HG02884 (cell line): ENCODE measurements at regions not wholly inside any gene's neighbourhood (a gene's known extent, or its start where the extent isn't known, plus 50 kb on each side); places are given as distances from the start of the nearest gene placed in this dataset.

Experiments used
- ATAC-seq: cut with Tn5 transposase; IDR thresholded peaks from one replicate; pipeline ENCODE4 v1.9.1; 2021; ENCODE audit warnings: mild to moderate bottlenecking, moderate library complexity; ENCODE audit not compliant: unreplicated experiment

DNA sequence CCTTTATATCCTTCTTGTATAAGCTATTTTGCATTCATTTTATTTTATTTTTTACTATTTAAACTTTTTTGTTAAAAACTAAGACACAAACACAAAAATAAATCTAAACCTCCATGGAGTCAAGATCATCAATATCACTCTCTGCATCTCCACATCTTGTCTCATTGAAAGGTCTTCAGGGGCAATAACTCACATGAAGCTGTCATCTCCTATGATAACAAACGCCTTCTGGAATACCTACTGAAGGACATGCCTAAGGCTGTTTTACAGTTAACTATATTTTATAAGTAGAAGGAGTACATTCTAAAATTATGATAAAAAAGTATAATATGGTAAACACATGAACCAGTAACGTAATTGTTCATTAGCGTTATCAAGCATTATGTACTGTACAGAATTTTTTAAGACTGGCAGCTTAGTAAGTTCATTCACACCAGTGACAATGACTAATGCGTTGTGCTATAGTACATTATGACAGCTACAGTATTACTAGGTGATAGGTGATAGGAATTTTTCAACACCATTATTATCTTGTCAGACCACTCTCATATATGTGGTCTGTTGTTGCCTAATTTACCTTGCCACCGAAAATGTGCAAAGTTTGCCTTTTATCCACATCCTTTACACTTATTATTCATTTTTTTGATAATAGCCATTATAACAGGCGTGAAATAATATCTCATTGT is 390.7 kb upstream of the SLITRK1 start:
- ATAC-seq, result no peak

DNA sequence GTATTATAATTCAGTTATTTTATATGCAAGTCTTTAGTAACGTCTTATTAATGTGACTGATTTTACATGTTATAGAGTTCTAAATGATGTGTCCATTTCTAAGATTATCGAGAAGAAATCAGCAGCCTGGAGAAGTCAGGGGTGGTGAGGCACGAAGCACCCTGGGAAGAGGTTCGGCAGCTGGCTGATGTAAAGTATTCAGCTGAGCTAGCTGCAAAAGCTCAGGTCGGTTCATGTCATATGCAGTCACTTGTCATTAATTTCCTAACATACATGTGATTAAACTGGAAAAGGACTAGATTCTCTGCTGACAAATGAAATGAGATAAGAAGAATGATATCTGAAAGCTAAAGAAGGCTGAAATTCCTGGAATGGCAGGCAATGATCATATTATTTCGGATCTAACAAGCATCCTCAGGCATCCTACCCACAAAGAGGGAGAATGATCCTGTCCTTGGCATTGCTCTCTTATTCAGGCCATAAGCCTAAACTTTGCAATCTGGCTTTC is 383.0 kb upstream of the SLITRK1 start:
- no peak for ATAC-seq

DNA sequence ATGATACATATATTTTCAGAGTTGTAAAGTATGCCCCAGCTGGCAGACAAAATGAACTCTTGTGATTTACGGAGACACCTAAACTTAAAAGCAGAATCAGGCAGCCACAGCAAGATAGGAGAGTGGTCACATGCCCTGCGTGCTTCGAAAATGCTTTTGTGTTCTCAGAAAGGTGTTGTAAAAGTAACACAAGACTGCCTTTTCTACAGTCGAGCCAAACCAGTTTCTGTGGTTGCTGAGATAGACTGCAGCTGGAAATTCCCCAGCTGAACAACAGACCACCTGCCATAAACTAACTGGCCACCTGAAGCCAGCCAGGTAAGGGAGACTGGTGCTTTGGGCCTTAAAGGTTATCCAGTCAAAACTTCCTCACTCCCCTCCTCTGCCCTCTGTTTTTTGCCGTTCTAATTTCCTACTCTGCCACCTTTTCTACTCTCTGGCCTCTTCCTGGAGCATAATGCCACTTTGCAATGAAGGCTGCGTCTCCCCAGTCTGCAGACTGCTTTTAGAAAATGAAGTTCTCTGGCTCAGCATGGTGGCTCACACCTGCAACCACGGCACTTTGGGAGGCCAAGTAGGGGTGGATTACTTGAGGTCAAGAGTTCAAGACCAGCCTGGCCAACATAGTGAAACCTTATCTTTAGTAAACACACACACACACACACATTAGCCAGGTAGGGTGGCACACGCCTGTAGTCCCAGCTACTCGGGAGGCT is 381.2 kb upstream of the SLITRK1 start:
- no peak for ATAC-seq

GRCh38 chr13:84255226-84255797 is 373.0 kb upstream of the SLITRK1 start:
- no peak for ATAC-seq

DNA sequence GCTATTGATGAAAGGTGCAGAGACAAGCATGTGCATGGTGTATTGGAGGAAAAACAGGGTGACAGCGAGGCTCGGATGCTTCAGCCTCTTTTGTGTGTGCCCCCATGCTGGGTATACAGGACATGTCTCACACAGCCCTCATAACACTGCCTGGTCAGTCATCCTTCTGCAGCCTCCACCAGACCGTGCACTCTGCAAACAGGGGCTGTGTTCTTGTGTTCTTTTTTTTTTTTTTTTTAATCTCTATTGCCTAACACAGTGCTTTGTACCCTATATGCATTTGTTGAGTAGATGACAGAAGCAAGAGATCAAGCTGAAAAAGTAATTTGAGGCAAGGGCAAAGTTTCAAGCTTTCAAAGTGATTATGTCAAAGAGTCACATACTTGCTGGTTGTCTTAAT is 367.2 kb upstream of the SLITRK1 start:
- ATAC-seq, result no peak

DNA sequence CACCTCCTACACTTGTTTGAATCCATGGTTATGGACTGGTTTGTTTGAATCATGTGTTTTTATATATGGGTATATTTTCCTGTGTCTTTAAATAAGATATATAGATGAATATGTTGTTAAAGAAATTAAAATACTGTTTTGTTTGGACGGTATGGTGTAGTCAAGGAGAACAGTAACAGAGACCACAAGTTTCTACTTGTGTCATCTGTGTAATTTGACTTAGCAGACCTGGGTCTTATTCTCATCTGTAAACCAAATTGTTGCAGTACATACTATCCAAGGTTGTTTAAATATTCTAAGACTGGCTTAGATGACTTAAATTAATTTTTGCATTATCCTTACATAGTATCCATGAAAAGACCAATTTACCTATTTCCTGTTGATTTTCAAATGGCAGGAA is 361.1 kb upstream of the SLITRK1 start:
- ATAC-seq, result no peak

- ATAC-seq, result no peak
Observed at GRCh38 chr13:84239032-84239431, 356.8 kb upstream of the SLITRK1 start.

GRCh38 chr13:84238381-84238780 is 356.1 kb upstream of the SLITRK1 start:
- no peak for ATAC-seq

GRCh38 chr13:84237143-84237542 is 354.9 kb upstream of the SLITRK1 start:
- ATAC-seq, result no peak

DNA sequence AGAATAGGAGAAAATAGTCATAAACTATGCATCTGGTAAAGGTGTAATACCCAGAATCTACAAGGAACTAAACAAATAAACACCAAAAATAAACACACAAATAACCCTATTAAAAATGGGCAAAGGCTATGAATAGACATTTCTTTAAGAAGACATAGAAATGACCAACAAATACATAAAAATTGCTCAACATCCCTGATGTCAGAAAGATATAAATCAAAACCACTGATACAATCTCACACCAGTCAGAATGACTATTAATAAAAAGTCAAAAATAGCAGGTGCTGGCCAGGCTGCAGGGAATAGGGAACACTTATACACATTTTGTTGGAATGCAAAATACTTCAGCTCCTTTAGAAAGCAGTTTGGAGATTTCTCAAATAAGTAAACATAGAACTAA is 352.1 kb upstream of the SLITRK1 start:
- no peak for ATAC-seq

DNA sequence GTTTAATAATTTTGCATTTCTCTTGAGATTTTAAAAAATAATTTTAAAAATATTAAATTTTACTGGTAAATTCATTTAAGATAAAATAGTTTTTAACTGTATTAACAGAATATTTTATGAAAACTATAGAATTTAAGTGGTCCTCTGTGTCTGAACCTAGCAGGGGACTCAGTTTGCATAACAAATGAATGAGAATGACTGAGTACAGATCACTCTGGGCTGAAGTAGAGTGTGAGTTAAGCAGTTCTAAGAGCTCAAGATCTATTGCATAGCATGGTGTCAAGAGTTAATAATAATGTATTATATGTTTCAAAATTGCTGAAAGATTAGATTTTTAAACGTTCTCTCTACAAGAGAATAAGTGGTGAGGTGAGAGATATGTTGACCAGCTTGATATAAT is 348.3 kb upstream of the SLITRK1 start:
- ATAC-seq, result no peak

- no peak for ATAC-seq
Observed at GRCh38 chr13:84211048-84211447, 328.8 kb upstream of the SLITRK1 start.

DNA sequence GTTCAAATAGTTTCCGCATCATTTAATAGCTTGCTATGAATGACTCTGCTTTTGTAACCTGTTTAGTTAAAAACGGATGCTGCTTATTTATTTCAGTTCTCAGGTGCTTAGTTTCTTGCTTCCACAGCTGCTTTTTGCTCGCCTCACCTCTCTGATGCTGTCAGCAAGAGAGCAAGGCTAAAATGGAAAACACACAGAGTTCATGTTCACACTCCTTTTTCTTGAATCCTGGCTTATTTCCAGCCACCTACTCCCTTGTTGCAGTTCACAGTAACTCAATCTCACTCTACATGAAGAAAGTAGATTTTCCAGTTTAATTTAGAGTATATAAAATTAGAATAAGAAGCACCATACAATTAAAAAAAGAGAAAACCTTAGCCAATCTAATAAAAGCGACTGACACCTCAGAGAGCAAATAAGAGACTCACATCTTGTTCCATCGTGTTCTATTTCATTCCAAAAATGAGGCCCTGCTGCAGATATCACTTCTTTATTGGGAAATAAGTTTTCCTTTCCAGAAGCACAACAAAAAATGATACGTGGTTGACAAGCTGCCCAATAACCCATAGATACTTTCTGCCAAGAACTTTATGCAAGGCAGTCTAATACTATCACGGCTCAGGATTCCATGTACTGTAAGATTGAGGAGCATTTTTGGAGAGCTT is 326.1 kb upstream of the SLITRK1 start:
- ATAC-seq, result no peak

DNA sequence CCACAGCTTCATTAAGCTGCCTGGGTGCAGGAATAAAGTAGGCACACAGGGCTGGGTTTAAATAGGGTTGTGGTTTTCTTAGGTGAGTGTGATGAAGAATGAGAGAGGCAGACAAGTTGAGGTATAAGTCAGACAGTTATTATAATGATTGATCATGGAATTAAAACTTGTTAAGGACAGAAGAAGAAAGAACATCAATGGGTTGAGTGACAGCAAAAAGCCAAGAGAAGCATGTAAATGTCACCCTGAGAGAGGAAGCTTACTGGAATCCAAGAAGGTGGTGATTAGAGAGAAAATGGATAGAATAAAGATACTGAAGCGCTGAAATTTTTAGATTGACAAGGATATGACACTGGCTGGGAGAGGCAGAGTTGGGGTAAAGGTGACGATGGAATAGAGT is 325.2 kb upstream of the SLITRK1 start:
- no peak for ATAC-seq

GRCh38 chr13:84200971-84201370 is 318.7 kb upstream of the SLITRK1 start:
- no peak for ATAC-seq

- no peak for ATAC-seq
Observed at GRCh38 chr13:84192125-84192524, 309.9 kb upstream of the SLITRK1 start.

- no peak for ATAC-seq
Observed at GRCh38 chr13:84191139-84191538, 308.9 kb upstream of the SLITRK1 start.

DNA sequence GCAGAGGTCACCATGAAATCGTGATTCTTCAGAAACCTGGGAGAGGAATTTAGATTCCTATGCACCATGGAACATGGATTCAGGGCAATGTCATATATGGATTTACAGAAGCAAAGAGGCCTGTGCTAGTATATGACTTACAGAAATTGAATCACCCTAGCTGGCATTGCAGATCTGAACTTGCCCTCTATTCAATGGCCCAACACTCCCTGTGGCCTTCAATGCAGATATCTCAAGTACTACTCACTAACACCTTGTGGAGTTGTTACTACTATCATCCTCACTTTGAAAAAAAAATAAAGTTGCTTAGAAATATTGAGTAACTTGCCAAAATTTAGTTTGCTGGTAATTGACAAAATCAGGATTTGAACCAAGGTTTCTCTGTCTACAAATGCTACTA is 305.4 kb upstream of the SLITRK1 start:
- no peak for ATAC-seq

DNA sequence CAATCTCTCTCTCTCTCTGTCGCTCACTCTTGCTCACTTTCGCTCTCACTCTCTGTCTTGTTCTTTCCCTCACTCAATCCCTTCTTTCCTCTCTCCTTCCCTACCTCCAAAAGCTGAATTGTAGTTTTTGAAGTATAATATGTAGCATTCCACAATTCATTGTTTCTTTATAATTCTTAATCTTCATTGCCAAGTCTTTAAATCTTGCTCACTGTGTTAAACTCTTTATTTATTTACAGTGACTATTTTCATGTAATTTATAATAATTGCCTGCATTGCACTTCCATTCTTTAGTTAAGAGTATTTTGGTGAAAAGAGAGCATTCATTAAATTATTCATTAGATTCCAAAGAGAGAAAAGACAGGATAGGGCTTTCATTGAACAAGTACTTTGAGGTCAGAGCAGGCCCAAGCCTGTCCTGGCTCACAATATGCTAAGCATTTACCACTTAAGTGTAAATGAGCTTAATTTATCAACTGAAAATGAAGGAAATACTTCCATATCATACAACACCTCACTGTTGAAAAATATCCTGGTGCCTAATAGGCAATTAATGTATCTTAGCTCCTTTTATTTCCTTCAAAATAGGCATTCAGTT is 257.4 kb upstream of the SLITRK1 start:
- no peak for ATAC-seq

DNA sequence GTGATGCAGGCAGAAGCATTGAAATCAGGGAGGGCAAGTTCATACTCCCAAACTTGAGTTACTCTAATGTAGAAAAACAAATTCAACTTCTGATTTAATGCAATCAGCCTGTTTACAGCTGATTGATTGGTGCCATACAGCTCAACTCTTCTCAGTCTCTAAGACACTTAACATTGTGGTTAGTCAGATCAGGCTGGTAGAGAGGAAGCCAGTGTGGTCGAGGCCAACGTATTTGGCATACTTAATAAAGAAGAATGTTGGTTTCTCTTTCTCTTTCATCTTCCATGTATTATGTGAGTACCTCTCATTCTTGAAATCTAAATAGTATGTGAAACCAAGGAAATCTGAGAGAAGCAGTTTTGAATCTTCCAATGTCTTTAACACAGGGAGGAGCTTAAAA is 255.0 kb upstream of the SLITRK1 start:
- ATAC-seq, result peak; percentile 87

GRCh38 chr13:84136582-84136981 is 254.3 kb upstream of the SLITRK1 start:
- ATAC-seq, result no peak
